SK-N-MC (cell line): ENCODE measurements at regions not wholly inside any gene's neighbourhood (a gene's known extent, or its start where the extent isn't known, plus 50 kb on each side); places are given as distances from the start of the nearest gene placed in this dataset.

Experiments
- EZH2 ChIP-seq: fragments of 200-600 bp; sonication (generic); IDR thresholded peaks from one replicate; pipeline ENCODE4 v1.6.1; 2017; ENCODE audit warnings: antibody characterized with exemption
- FOXP2 ChIP-seq: optimal IDR thresholded peaks from 2 replicates; pipeline ENCODE3; 2011; ENCODE audit warnings: mild to moderate bottlenecking, moderate library complexity; ENCODE audit not compliant: insufficient read depth; ENCODE audit errors: extremely low read length, control extremely low read depth
- POLR2AphosphoS5 ChIP-seq: IDR thresholded peaks from 2 replicates; pipeline ENCODE4 v1.6.1; 2012; ENCODE audit warnings: mild to moderate bottlenecking, low read depth, low read length, borderline replicate concordance

GRCh38 chr13:111953546-111954178, 113.3 kb upstream of the SOX1 start:
- no peak for TF ChIP-seq EZH2
- no peak for TF ChIP-seq POLR2AphosphoS5
- no peak for TF ChIP-seq FOXP2
